NCI-H1694 treated with DMSO at 0.1 percent for 48 hours (cell line): ENCODE measurements at regions not wholly inside any gene's neighbourhood (a gene's known extent, or its start where the extent isn't known, plus 50 kb on each side); places are given as distances from the start of the nearest gene placed in this dataset.
"Not testable (repeated sequence)": the region's sequence is repeated elsewhere in the genome, so short reads cannot be mapped to it uniquely, and the experiment has no call there.

Source experiments
- DNase-seq: peaks from one replicate; lab custom pipeline; 2025; lab: John Stamatoyannopoulos, UW

GRCh38 chr5:91487420-91487819 is 104.3 kb upstream of the ARRDC3 start:
- no peak for DNase-seq

GRCh38 chr5:91486638-91487037 is 103.5 kb upstream of the ARRDC3 start:
- DNase-seq = no peak

- DNase-seq = no peak
Observed at GRCh38 chr5:91484662-91485061, 101.5 kb upstream of the ARRDC3 start.

- DNase-seq = not testable (repeated sequence)
Observed at GRCh38 chr5:91479376-91479775, 96.3 kb upstream of the ARRDC3 start.

- no peak for DNase-seq
Observed at GRCh38 chr5:91478096-91478495, 95.0 kb upstream of the ARRDC3 start.

- no peak for DNase-seq
Observed at GRCh38 chr5:91477408-91477807, 94.3 kb upstream of the ARRDC3 start.

- no peak for DNase-seq
Observed at GRCh38 chr5:91474201-91474600, 91.1 kb upstream of the ARRDC3 start.

- no peak for DNase-seq
Observed at GRCh38 chr5:91472631-91473030, 89.5 kb upstream of the ARRDC3 start.

- DNase-seq = no peak
Observed at GRCh38 chr5:91469517-91470165, 86.5 kb upstream of the ARRDC3 start.

GRCh38 chr5:91468651-91469422 is 85.7 kb upstream of the ARRDC3 start:
- DNase-seq = no peak

GRCh38 chr5:91464886-91465646 is 81.9 kb upstream of the ARRDC3 start:
- no peak for DNase-seq

- no peak for DNase-seq
Observed at GRCh38 chr5:91457681-91458058, 74.6 kb upstream of the ARRDC3 start.

GRCh38 chr5:91456928-91457680 is 74.0 kb upstream of the ARRDC3 start:
- DNase-seq = no peak

- DNase-seq = no peak
Observed at GRCh38 chr5:91449083-91449482, 66.0 kb upstream of the ARRDC3 start.

GRCh38 chr5:91448079-91448478 is 65.0 kb upstream of the ARRDC3 start:
- DNase-seq = not testable (repeated sequence)

- DNase-seq = not testable (repeated sequence)
Observed at GRCh38 chr5:91446880-91447279, 63.8 kb upstream of the ARRDC3 start.

- no peak for DNase-seq
Observed at GRCh38 chr5:91443761-91444467, 60.8 kb upstream of the ARRDC3 start.

GRCh38 chr5:91443023-91443422 is 59.9 kb upstream of the ARRDC3 start:
- no peak for DNase-seq

GRCh38 chr5:91441082-91441481 is 58.0 kb upstream of the ARRDC3 start:
- DNase-seq = no peak

GRCh38 chr5:91438871-91439270 is 55.8 kb upstream of the ARRDC3 start:
- DNase-seq = no peak

- no peak for DNase-seq
Observed at GRCh38 chr5:91436241-91436640, 53.1 kb upstream of the ARRDC3 start.

GRCh38 chr5:91434348-91434747 is 51.2 kb upstream of the ARRDC3 start:
- no peak for DNase-seq
